ENCODE measurements at regions not wholly inside any gene's neighbourhood (a gene's known extent, or its start where the extent isn't known, plus 50 kb on each side); places are given as distances from the start of the nearest gene placed in this dataset.

DNA sequence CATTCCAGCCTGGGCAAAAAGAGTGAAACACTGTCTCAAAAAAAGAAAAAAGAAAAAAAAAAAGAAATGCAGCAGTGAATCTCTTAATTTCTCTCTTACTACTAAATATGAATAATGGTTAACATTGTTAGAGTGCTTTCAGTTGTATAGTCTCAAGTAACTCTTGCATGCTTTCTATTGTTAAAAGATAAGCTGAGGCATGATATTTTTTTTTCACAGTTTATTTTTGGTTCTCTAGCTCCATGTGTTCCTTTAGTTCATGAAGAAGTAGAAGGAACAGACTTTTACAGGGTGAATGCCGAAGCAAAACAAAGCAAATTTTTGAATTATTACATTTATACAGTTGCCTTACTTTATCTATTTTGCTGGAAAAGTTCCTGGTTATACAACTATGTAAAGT is 1180.9 kb downstream of the OTOL1 start:
- no peaks in the 10 kb centered on the region for H3K4me1 Mint-ChIP-seq
- ATAC-seq (replicated peaks in 1 of 4) (no peak), DNase-seq (no peak)
- ChIA-PET CTCF (no interaction called here), POLR2A (no interaction called here)
- Histone ChIP-seq H3K27ac (ENCODE audit: low read length) (no peak overlapping the region), H3K9me3 (no peaks in the 10 kb centered on the region), H3K4me3 (ENCODE audit: control insufficient read depth in 1 of 2, extremely low read depth in 1 of 2, low read length in 1 of 2) (no peak overlapping the region), H3K4me1 (ENCODE audit: control insufficient read depth in 1 of 2, extremely low read depth in 1 of 2, insufficient read depth in 2 of 2, low read length in 2 of 2) (no peaks in the 10 kb centered on the region), H3K36me3 (ENCODE audit: control insufficient read depth in 2 of 2, extremely low read depth in 1 of 2, insufficient read depth in 1 of 2, low read length in 1 of 2) (no peaks in the 10 kb centered on the region), H3K27me3 (replicated peaks in 1 of 2; ENCODE audit: control insufficient read depth in 2 of 2, extremely low read depth in 1 of 2, insufficient read depth in 2 of 2, low read length in 1 of 2) (no peaks in the 10 kb centered on the region)
- no peaks in the 10 kb centered on the region for H3K27me3 Mint-ChIP-seq
- no peaks in the 10 kb centered on the region for H3K36me3 Mint-ChIP-seq
- no peak overlapping the region for H3K4me3 Mint-ChIP-seq
- H3K27ac Mint-ChIP-seq = no peak overlapping the region
- peaks cover 0 to 7% (median 3%) of the 10 kb centered on the region in 3 donors for H3K9me3 Mint-ChIP-seq
- WGBS (ENCODE audit: insufficient coverage) = no CpG with 5 or more reads among the region's 1 CpG

DNA sequence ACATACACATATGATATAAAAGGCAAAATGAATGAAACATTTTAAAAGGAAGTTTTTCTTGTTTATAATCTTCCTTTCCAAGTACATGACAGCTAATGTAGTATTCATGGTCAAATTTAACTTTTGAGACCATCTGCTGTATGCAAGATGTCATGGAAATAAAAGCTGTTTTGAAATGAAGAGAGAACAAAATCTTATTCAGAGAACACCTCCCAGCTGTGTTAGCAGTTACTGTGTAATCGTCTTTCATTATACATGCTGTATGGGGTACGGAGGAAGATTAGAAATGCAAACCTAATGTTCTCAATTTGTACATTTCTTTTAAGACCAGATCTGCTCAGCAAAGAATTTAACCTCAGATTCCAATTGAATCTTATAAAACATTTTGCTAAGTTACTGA is 1182.3 kb downstream of the OTOL1 start:
- ATAC-seq (replicated peaks in 1 of 4) (no peak), DNase-seq (no peak)
- ChIA-PET POLR2A (no interaction called here), CTCF (no interaction called here)
- no peaks in the 10 kb centered on the region for H3K27me3 Mint-ChIP-seq
- no peaks in the 10 kb centered on the region for H3K36me3 Mint-ChIP-seq
- Histone ChIP-seq H3K4me1 (ENCODE audit: control insufficient read depth in 1 of 2, extremely low read depth in 1 of 2, insufficient read depth in 2 of 2, low read length in 2 of 2) (no peaks in the 10 kb centered on the region), H3K4me3 (ENCODE audit: control insufficient read depth in 1 of 2, extremely low read depth in 1 of 2, low read length in 1 of 2) (no peak overlapping the region), H3K27me3 (replicated peaks in 1 of 2; ENCODE audit: control insufficient read depth in 2 of 2, extremely low read depth in 1 of 2, insufficient read depth in 2 of 2, low read length in 1 of 2) (no peaks in the 10 kb centered on the region), H3K27ac (ENCODE audit: low read length) (no peak overlapping the region), H3K36me3 (ENCODE audit: control insufficient read depth in 2 of 2, extremely low read depth in 1 of 2, insufficient read depth in 1 of 2, low read length in 1 of 2) (no peaks in the 10 kb centered on the region), H3K9me3 (no peaks in the 10 kb centered on the region)
- H3K4me3 Mint-ChIP-seq = no peak overlapping the region
- no CpG with 5 or more reads among the region's 2 CpGs for WGBS (ENCODE audit: insufficient coverage)
- no peak overlapping the region for H3K27ac Mint-ChIP-seq
- no peaks in the 10 kb centered on the region for H3K4me1 Mint-ChIP-seq
- peaks cover 0 to 7% (median 3%) of the 10 kb centered on the region in 3 donors for H3K9me3 Mint-ChIP-seq

DNA sequence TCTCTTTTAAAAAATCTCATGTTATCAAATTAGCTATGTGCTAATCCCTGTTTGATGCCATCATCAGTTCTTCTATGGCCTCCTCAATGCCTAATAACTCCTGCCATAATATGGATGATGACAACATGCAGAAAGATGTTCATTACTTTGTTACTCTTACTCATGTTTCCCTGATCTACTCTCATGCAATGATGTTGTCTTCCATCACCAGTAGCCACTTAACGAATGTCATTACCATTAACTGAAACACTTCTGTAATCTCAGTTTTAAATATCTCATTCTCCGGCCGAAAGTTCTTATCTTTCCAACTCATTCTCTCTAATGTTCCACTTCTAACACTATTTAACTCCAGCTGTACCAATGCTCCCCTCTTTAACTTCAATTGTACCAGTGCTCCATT is 1187.7 kb downstream of the OTOL1 start:
- WGBS (ENCODE audit: insufficient coverage) = 61% methylated on average over 3 of the region's 3 CpGs

DNA sequence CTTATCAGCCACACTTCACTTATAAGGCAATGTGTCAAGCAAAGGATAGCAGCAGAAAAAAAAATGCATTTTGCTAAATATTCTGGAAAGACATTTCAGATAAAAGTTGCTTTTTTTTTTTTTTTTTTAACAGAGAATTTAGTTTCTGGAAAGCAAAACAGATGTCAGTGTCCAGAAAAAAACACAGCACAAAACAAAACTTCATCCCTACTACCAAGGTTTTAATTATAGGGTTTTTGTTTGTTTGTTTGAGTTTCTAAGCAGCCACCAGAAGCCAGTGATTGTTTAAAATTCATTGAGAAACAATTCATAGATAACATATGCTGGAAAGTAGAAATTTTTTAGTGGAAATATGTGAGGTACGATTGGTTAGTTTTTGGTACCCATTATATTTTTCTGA is 1202.7 kb downstream of the OTOL1 start:
- no peaks in the 10 kb centered on the region for H3K4me1 ChIP-seq (ENCODE audit: control insufficient read depth in 1 of 2, extremely low read depth in 1 of 2, insufficient read depth in 2 of 2, low read length in 2 of 2)
- no peaks in the 10 kb centered on the region for H3K9me3 ChIP-seq
- DNase-seq (no peak), ATAC-seq (replicated peaks in 1 of 4) (no peak)
- Mint-ChIP-seq H3K4me1 (no peaks in the 10 kb centered on the region), H3K27me3 (no peaks in the 10 kb centered on the region), H3K4me3 (no peak overlapping the region), H3K9me3 (peaks cover 0 to 7% (median 5%) of the 10 kb centered on the region in 3 donors), H3K27ac (no peak overlapping the region), H3K36me3 (no peaks in the 10 kb centered on the region)
- H3K4me3 ChIP-seq (ENCODE audit: control insufficient read depth in 1 of 2, extremely low read depth in 1 of 2, low read length in 1 of 2) = no peak overlapping the region
- no peaks in the 10 kb centered on the region for H3K27me3 ChIP-seq (replicated peaks in 1 of 2; ENCODE audit: control insufficient read depth in 2 of 2, extremely low read depth in 1 of 2, insufficient read depth in 2 of 2, low read length in 1 of 2)
- no peak overlapping the region for H3K27ac ChIP-seq (ENCODE audit: low read length)
- ChIA-PET CTCF (no interaction called here), POLR2A (no interaction called here)
- no peaks in the 10 kb centered on the region for H3K36me3 ChIP-seq (ENCODE audit: control insufficient read depth in 2 of 2, extremely low read depth in 1 of 2, insufficient read depth in 1 of 2, low read length in 1 of 2)
- no CpG with 5 or more reads among the region's 1 CpG for WGBS (ENCODE audit: insufficient coverage)

More for the DNA sequence above, 1187.7 kb downstream of the OTOL1 start:
- Mint-ChIP-seq H3K27ac (no peak overlapping the region), H3K4me3 (no peak overlapping the region), H3K36me3 (no peaks in the 10 kb centered on the region), H3K4me1 (no peaks in the 10 kb centered on the region), H3K9me3 (peaks cover 9 to 14% (median 11%) of the 10 kb centered on the region in 3 donors), H3K27me3 (no peaks in the 10 kb centered on the region)
- no peaks in the 10 kb centered on the region for H3K36me3 ChIP-seq (ENCODE audit: control insufficient read depth in 2 of 2, extremely low read depth in 1 of 2, insufficient read depth in 1 of 2, low read length in 1 of 2)
- no peak overlapping the region for H3K4me3 ChIP-seq (ENCODE audit: control insufficient read depth in 1 of 2, extremely low read depth in 1 of 2, low read length in 1 of 2)
- H3K27me3 ChIP-seq (replicated peaks in 1 of 2; ENCODE audit: control insufficient read depth in 2 of 2, extremely low read depth in 1 of 2, insufficient read depth in 2 of 2, low read length in 1 of 2) = no peaks in the 10 kb centered on the region
- CTCF ChIA-PET = no interaction called here
- H3K4me1 ChIP-seq (ENCODE audit: control insufficient read depth in 1 of 2, extremely low read depth in 1 of 2, insufficient read depth in 2 of 2, low read length in 2 of 2) = no peaks in the 10 kb centered on the region
- H3K27ac ChIP-seq (ENCODE audit: low read length) = no peak overlapping the region
- no peak for ATAC-seq (replicated peaks in 1 of 4)
- H3K9me3 ChIP-seq = no peaks in the 10 kb centered on the region
- no peak for DNase-seq
- POLR2A ChIA-PET = no interaction called here

DNA sequence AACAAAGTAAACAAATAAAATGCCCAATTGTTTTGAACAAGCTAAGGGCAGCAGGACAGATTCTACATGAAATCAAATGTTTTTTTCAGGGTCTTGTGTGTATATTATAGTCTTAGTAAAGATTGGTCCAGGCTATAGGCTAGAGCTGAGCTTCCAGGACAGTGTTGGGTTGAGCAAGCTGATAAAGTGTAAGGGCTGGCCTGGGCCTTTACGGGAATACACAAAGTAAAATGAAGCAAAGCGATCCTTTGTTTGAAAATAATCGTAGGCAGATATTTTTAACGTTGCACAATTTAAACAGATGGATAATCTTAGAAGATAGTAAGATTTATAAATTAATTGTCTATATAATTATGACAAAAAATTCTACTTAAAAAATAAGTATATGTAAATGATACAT is 1204.6 kb downstream of the OTOL1 start:
- no peaks in the 10 kb centered on the region for H3K36me3 ChIP-seq (ENCODE audit: control insufficient read depth in 2 of 2, extremely low read depth in 1 of 2, insufficient read depth in 1 of 2, low read length in 1 of 2)
- H3K4me3 Mint-ChIP-seq = no peak overlapping the region
- H3K27ac ChIP-seq (ENCODE audit: low read length) = no peak overlapping the region
- ChIA-PET POLR2A (no interaction called here), CTCF (no interaction called here)
- H3K27me3 ChIP-seq (replicated peaks in 1 of 2; ENCODE audit: control insufficient read depth in 2 of 2, extremely low read depth in 1 of 2, insufficient read depth in 2 of 2, low read length in 1 of 2) = no peaks in the 10 kb centered on the region
- H3K27ac Mint-ChIP-seq = no peak overlapping the region
- H3K4me3 ChIP-seq (ENCODE audit: control insufficient read depth in 1 of 2, extremely low read depth in 1 of 2, low read length in 1 of 2) = no peak overlapping the region
- no peaks in the 10 kb centered on the region for H3K4me1 ChIP-seq (ENCODE audit: control insufficient read depth in 1 of 2, extremely low read depth in 1 of 2, insufficient read depth in 2 of 2, low read length in 2 of 2)
- WGBS (ENCODE audit: insufficient coverage) = no CpG with 5 or more reads among the region's 4 CpGs
- H3K27me3 Mint-ChIP-seq = no peaks in the 10 kb centered on the region
- ATAC-seq (replicated peaks in 1 of 4) (no peak), DNase-seq (no peak)
- peaks cover 0 to 7% (median 5%) of the 10 kb centered on the region in 3 donors for H3K9me3 Mint-ChIP-seq
- no peaks in the 10 kb centered on the region for H3K4me1 Mint-ChIP-seq
- no peaks in the 10 kb centered on the region for H3K9me3 ChIP-seq
- H3K36me3 Mint-ChIP-seq = no peaks in the 10 kb centered on the region

DNA sequence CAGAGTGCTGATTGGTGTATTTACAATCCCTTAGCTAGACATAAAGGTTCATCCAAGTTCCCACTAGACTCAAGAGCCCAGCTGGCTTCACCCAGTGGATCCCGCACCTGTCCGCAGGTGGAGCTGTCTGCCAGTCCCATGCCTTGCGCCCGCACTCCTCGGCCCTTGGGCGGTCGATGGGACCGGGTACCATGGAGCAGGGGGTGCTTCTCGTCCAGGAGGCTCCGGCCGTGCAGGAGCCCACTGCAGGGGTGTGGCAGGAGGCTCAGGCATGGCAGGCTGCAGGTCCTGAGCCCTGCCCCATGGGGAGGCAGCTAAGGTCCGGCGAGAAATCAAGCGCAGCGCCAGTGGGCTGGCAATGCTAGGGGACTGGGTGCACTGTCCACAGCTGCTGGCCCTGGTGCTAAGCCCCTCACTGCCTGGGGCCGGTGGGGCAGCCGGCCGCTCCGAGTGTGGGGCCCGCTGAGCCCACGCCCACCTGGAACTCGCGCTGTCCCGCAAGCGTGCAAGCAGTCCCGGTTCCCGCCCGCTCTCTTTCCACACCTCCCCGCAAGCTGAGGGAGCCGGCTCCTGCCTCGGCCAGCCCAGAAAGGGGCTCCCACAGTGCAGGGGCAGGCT is 1206.3 kb downstream of the OTOL1 start:
- DNase-seq = no peak
- no peaks in the 10 kb centered on the region for H3K36me3 ChIP-seq (ENCODE audit: control insufficient read depth in 2 of 2, extremely low read depth in 1 of 2, insufficient read depth in 1 of 2, low read length in 1 of 2)
- 91% methylated on average over 31 of the region's 31 CpGs for WGBS (ENCODE audit: insufficient coverage)
- Mint-ChIP-seq H3K4me3 (no peak overlapping the region), H3K27ac (no peak overlapping the region), H3K4me1 (no peaks in the 10 kb centered on the region), H3K9me3 (peaks cover 0 to 6% (median 3%) of the 10 kb centered on the region in 3 donors), H3K27me3 (no peaks in the 10 kb centered on the region), H3K36me3 (no peaks in the 10 kb centered on the region)
- no peak for ATAC-seq (replicated peaks in 1 of 4)
- POLR2A ChIA-PET = no interaction called here
- CTCF ChIA-PET = no interaction called here
- no peaks in the 10 kb centered on the region for H3K4me1 ChIP-seq (ENCODE audit: control insufficient read depth in 1 of 2, extremely low read depth in 1 of 2, insufficient read depth in 2 of 2, low read length in 2 of 2)
- H3K4me3 ChIP-seq (ENCODE audit: control insufficient read depth in 1 of 2, extremely low read depth in 1 of 2, low read length in 1 of 2) = no peak overlapping the region
- no peaks in the 10 kb centered on the region for H3K27me3 ChIP-seq (replicated peaks in 1 of 2; ENCODE audit: control insufficient read depth in 2 of 2, extremely low read depth in 1 of 2, insufficient read depth in 2 of 2, low read length in 1 of 2)
- no peak overlapping the region for H3K27ac ChIP-seq (ENCODE audit: low read length)
- no peaks in the 10 kb centered on the region for H3K9me3 ChIP-seq

DNA sequence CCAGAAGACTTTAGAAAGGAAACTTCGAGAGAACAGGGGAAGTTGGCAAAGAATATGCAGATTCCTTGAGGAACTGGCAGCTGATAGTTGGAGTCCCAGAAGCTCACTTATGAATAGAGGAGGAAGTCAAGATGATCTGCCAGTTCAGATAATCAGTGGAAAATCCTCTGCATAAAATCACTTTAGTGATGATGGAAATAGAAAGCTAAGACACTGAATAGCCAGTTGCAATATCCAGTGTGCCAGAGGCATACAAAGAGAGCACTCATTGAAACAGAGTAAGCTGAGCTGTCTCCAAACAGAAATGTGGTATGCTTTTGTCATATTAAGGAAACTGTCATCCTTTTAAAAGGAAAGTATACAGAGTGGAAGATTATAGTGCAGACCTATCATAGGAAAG is 1207.6 kb downstream of the OTOL1 start:
- no peak overlapping the region for H3K4me3 ChIP-seq (ENCODE audit: control insufficient read depth in 1 of 2, extremely low read depth in 1 of 2, low read length in 1 of 2)
- Mint-ChIP-seq H3K4me3 (no peak overlapping the region), H3K9me3 (peaks cover 0 to 3% (median 0%) of the 10 kb centered on the region in 3 donors), H3K27me3 (no peaks in the 10 kb centered on the region), H3K27ac (no peak overlapping the region), H3K4me1 (no peaks in the 10 kb centered on the region), H3K36me3 (no peaks in the 10 kb centered on the region)
- H3K27me3 ChIP-seq (replicated peaks in 1 of 2; ENCODE audit: control insufficient read depth in 2 of 2, extremely low read depth in 1 of 2, insufficient read depth in 2 of 2, low read length in 1 of 2) = no peaks in the 10 kb centered on the region
- CTCF ChIA-PET = no interaction called here
- ATAC-seq (replicated peaks in 1 of 4) (no peak), DNase-seq (no peak)
- POLR2A ChIA-PET = no interaction called here
- no peaks in the 10 kb centered on the region for H3K9me3 ChIP-seq
- no peaks in the 10 kb centered on the region for H3K4me1 ChIP-seq (ENCODE audit: control insufficient read depth in 1 of 2, extremely low read depth in 1 of 2, insufficient read depth in 2 of 2, low read length in 2 of 2)
- 20% methylated on average over 1 of the region's 1 CpG for WGBS (ENCODE audit: insufficient coverage)
- no peaks in the 10 kb centered on the region for H3K36me3 ChIP-seq (ENCODE audit: control insufficient read depth in 2 of 2, extremely low read depth in 1 of 2, insufficient read depth in 1 of 2, low read length in 1 of 2)
- H3K27ac ChIP-seq (ENCODE audit: low read length) = no peak overlapping the region

Data from T-cell (primary cell).